DND-41 (cell line): ENCODE measurements at regions not wholly inside any gene's neighbourhood (a gene's known extent, or its start where the extent isn't known, plus 50 kb on each side); places are given as distances from the start of the nearest gene placed in this dataset.

Source experiments
- ATAC-seq: fragments of 200-7000 bp; cut with Tn5 transposase; 3 replicates; pipeline ENCODE4 v1.9.1; 2021; ENCODE audit warnings: low read depth; ENCODE audit not compliant: insufficient read depth
- DNase-seq: peaks from one replicate; pipeline ENCODE4 v3.0.0-alpha.2; 2020
- H2AFZ ChIP-seq: 2 replicates; pipeline ENCODE4 v1.6.0; 2012; ENCODE audit warnings: low read depth, low read length
- H3K27ac ChIP-seq: 2 replicates; pipeline ENCODE4 v1.5.1; 2012; ENCODE audit warnings: low read length, inconsistent platforms
- H3K27me3 ChIP-seq: fragments of 200-600 bp; sonication (generic); 2 replicates; pipeline ENCODE4 v1.6.0; 2012; ENCODE audit warnings: low read length, mild to moderate bottlenecking, inconsistent platforms; ENCODE audit not compliant: insufficient read depth, poor library complexity
- H3K36me3 ChIP-seq: 2 replicates; pipeline ENCODE4 v1.5.1; 2012; ENCODE audit warnings: low read length, inconsistent platforms; ENCODE audit not compliant: insufficient read depth
- H3K4me1 ChIP-seq: 2 replicates; pipeline ENCODE4 v1.5.1; 2012; ENCODE audit warnings: mild to moderate bottlenecking, low read length; ENCODE audit not compliant: insufficient read depth
- H3K4me2 ChIP-seq: 2 replicates; pipeline ENCODE4 v1.6.0; 2012; ENCODE audit warnings: mild to moderate bottlenecking, moderate library complexity, low read length, inconsistent platforms; ENCODE audit not compliant: insufficient read depth
- H3K4me3 ChIP-seq, 2 experiments: fragments of 200-600 bp in 1 of 2; shearing (Covaris generic) in 1 of 2; 2 replicates each; pipeline ENCODE4 v1.5.1; 2012 to 2016; ENCODE audit warnings: inconsistent platforms in 2 of 2, low read length in 2 of 2, mild to moderate bottlenecking in 2 of 2, low read depth in 1 of 2, moderate library complexity in 1 of 2
- H3K79me2 ChIP-seq: 2 replicates; pipeline ENCODE4 v1.6.0; 2012; ENCODE audit warnings: low read length, inconsistent platforms; ENCODE audit not compliant: insufficient read depth
- H3K9ac ChIP-seq: 2 replicates; pipeline ENCODE4 v1.6.0; 2012; ENCODE audit warnings: low read depth, mild to moderate bottlenecking, inconsistent platforms, low read length, moderate library complexity
- H3K9me3 ChIP-seq: 2 replicates; pipeline ENCODE4 v1.5.1; 2012; ENCODE audit warnings: low read length, moderate library complexity, mild to moderate bottlenecking, inconsistent platforms; ENCODE audit not compliant: insufficient read depth, severe bottlenecking
- H4K20me1 ChIP-seq: 2 replicates; pipeline ENCODE4 v1.6.0; 2012; ENCODE audit warnings: low read length; ENCODE audit not compliant: insufficient read depth
- CTCF ChIP-seq: IDR thresholded peaks from 2 replicates; pipeline ENCODE4 v1.5.1; 2012; ENCODE audit warnings: borderline replicate concordance, low read length, moderate library complexity, mild to moderate bottlenecking; ENCODE audit not compliant: poor library complexity, severe bottlenecking; ENCODE audit errors: extremely low read depth
- EZH2 ChIP-seq: IDR thresholded peaks from 3 replicates; pipeline ENCODE4 v1.6.1; 2012; ENCODE audit warnings: borderline replicate concordance, low read depth, mild to moderate bottlenecking, moderate library complexity, low read length, inconsistent platforms; ENCODE audit not compliant: severe bottlenecking

DNA sequence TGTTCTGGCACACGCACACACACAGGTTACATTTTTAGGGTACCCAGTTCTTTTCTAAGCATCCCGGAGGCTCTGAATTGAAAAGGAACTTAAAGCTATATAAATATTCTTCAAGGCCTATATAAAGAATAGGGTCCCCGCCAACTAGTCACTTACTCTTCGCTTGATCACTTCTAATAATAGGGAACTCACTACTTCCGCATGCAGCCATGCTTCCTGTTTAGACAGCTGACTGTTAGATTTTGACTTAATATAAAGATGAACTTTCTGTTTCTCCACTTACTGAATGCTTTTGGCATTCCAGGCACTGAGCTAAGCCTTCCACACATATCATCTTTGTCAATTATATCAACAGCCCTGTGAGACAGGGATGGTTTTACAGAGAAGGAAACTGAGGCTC, 259.6 kb downstream of the TSHZ3 start:
- H3K9ac ChIP-seq: no peak overlapping the region
- no peak overlapping the region for H2AFZ ChIP-seq
- H3K36me3 ChIP-seq: no peaks in the 10 kb centered on the region
- H3K9me3 ChIP-seq: no peaks in the 10 kb centered on the region
- no peaks in the 10 kb centered on the region for H3K4me1 ChIP-seq
- H3K27ac ChIP-seq: no peak overlapping the region
- H4K20me1 ChIP-seq: no peaks in the 10 kb centered on the region
- no peak overlapping the region for H3K4me2 ChIP-seq
- TF ChIP-seq CTCF: no peak
- TF ChIP-seq EZH2: no peak
- ATAC-seq: no peak
- H3K4me3 ChIP-seq: no peak overlapping the region
- no peaks in the 10 kb centered on the region for H3K27me3 ChIP-seq
- no peak for DNase-seq
- H3K79me2 ChIP-seq: no peaks in the 10 kb centered on the region

GRCh38 chr19:31085125-31085524, 264.1 kb downstream of the TSHZ3 start:
- H2AFZ ChIP-seq: no peak overlapping the region
- H3K9me3 ChIP-seq: no peaks in the 10 kb centered on the region
- H3K27me3 ChIP-seq: no peaks in the 10 kb centered on the region
- ATAC-seq (no peak), DNase-seq (no peak)
- H3K36me3 ChIP-seq: no peaks in the 10 kb centered on the region
- H3K4me2 ChIP-seq: no peak overlapping the region
- H3K79me2 ChIP-seq: no peaks in the 10 kb centered on the region
- H3K27ac ChIP-seq: no peak overlapping the region
- H4K20me1 ChIP-seq: no peaks in the 10 kb centered on the region
- H3K9ac ChIP-seq: no peak overlapping the region
- no peaks in the 10 kb centered on the region for H3K4me1 ChIP-seq
- no peak for TF ChIP-seq CTCF
- TF ChIP-seq EZH2: no peak
- no peak overlapping the region for H3K4me3 ChIP-seq

- TF ChIP-seq CTCF (no peak), EZH2 (no peak)
- no peak overlapping the region for H2AFZ ChIP-seq
These were observed 266.1 kb downstream of the TSHZ3 start for GRCh38 chr19:31083105-31083504.

DNA sequence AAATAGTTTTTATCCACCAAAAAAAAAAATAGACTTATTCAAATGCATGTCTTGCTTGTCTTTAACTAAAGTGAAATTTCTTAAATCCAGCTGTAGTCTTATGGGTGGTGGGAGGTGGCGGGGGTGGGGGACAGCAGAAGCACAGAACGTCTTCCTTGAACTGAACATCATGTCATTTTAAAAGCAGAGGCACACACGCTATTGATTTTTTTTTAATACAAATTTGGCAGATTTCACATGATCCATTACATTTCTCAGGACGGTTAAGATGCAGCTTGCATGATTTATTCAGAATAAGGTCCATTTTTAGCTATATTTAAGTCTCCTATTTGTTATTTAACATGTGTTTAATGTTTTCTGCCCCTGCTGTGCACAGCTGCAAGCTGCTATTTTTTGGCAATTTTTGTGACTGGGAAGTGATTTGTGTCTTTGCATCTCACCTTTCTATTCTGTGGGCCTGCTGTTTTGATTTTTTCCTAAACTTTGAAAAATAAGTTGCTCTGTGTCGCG, 274.0 kb downstream of the TSHZ3 start:
- H2AFZ ChIP-seq: no peak overlapping the region
- TF ChIP-seq CTCF (no peak), EZH2 (no peak)
- H3K79me2 ChIP-seq: no peaks in the 10 kb centered on the region
- no peak overlapping the region for H3K4me2 ChIP-seq
- no peak for ATAC-seq
- H3K4me1 ChIP-seq: no peaks in the 10 kb centered on the region
- H3K36me3 ChIP-seq: no peaks in the 10 kb centered on the region
- H3K9ac ChIP-seq: no peak overlapping the region
- H3K4me3 ChIP-seq: no peak overlapping the region
- no peak for DNase-seq
- H3K27me3 ChIP-seq: peaks cover 19% of the 10 kb centered on the region
- H3K27ac ChIP-seq: no peak overlapping the region
- H3K9me3 ChIP-seq: no peaks in the 10 kb centered on the region
- no peaks in the 10 kb centered on the region for H4K20me1 ChIP-seq

More at GRCh38 chr19:31083105-31083504, 266.1 kb downstream of the TSHZ3 start:
- no peak for ATAC-seq
- H3K9ac ChIP-seq: no peak overlapping the region
- no peaks in the 10 kb centered on the region for H3K79me2 ChIP-seq
- no peak overlapping the region for H3K27ac ChIP-seq
- H3K27me3 ChIP-seq: no peaks in the 10 kb centered on the region
- H3K36me3 ChIP-seq: no peaks in the 10 kb centered on the region
- H4K20me1 ChIP-seq: no peaks in the 10 kb centered on the region
- DNase-seq: no peak
- H3K9me3 ChIP-seq: no peaks in the 10 kb centered on the region
- H3K4me3 ChIP-seq: no peak overlapping the region
- no peaks in the 10 kb centered on the region for H3K4me1 ChIP-seq
- no peak overlapping the region for H3K4me2 ChIP-seq
